Thyroid gland (tissue), 4 donors: ENCODE measurements at regions not wholly inside any gene's neighbourhood (a gene's known extent, or its start where the extent isn't known, plus 50 kb on each side); places are given as distances from the start of the nearest gene placed in this dataset.

Experiments
- CTCF ChIP-seq, 6 experiments: fragments of 200-600 bp in 3 of 6; fragments of 450-650 bp in 3 of 6; sonication (generic) in 3 of 6; IDR thresholded peaks; one replicate each; pipeline ENCODE4 v1.5.1; 2016 to 2019; ENCODE audit warnings: antibody characterized with exemption in 6 of 6, mild to moderate bottlenecking in 2 of 6, inconsistent platforms in 1 of 6, moderate library complexity in 1 of 6
- POLR2A ChIP-seq, 2 donors: fragments of 450-650 bp; IDR thresholded peaks; one replicate each; pipeline ENCODE4 v1.6.1; 2017; ENCODE audit warnings: antibody characterized with exemption in 2 of 2, mild to moderate bottlenecking in 2 of 2, moderate library complexity in 1 of 2

- TF ChIP-seq CTCF (IDR thresholded peaks at IDR 0.05) (no peak), POLR2A (IDR thresholded peaks at IDR 0.05) (no peak)
Measured at GRCh38 chr2:37472959-37473358, 128.5 kb downstream of the QPCT start.
